Heart right ventricle (tissue), 16 donors: ENCODE measurements at regions not wholly inside any gene's neighbourhood (a gene's known extent, or its start where the extent isn't known, plus 50 kb on each side); places are given as distances from the start of the nearest gene placed in this dataset.
A peak's percentile ranks its signal among the peaks of the same experiment; 100 is the strongest.

Experiments
- ATAC-seq, 8 donors: fragments of 200-7000 bp; cut with Tn5 transposase; one replicate each; pipeline ENCODE4 v1.9.1; 2020; ENCODE audit warnings: mild to moderate bottlenecking in 8 of 8, moderate library complexity in 8 of 8, moderate number of reproducible peaks in 1 of 8
- DNase-seq, 2 donors: peaks; one replicate each; pipeline ENCODE4 v3.0.0-alpha.2; 2020
- H3K27ac ChIP-seq, 10 donors: fragments of 200-600 bp; sonication (generic) in 2 of 10; one replicate each; pipeline versions ENCODE4 v1.5.0 to v1.8.0; 2020 to 2022; ENCODE audit warnings: mild to moderate bottlenecking in 3 of 10
- H3K27me3 ChIP-seq, 7 donors: fragments of 200-600 bp; one replicate each; pipeline ENCODE4 v1.8.0; 2021 to 2022; ENCODE audit warnings: mild to moderate bottlenecking in 2 of 7
- H3K36me3 ChIP-seq, 9 donors: fragments of 200-600 bp; sonication (generic) in 1 of 9; one replicate each; pipeline versions ENCODE4 v1.5.0 to v1.8.0; 2020 to 2022; ENCODE audit warnings: mild to moderate bottlenecking in 2 of 9
- H3K4me1 ChIP-seq, 9 donors: fragments of 200-600 bp; sonication (generic) in 1 of 9; one replicate each; pipeline versions ENCODE4 v1.5.0 to v1.8.0; 2020 to 2022; ENCODE audit warnings: mild to moderate bottlenecking in 4 of 9
- H3K4me3 ChIP-seq, 10 donors: fragments of 200-600 bp; sonication (generic) in 2 of 10; one replicate each; pipeline versions ENCODE4 v1.5.0 to v1.8.0; 2020 to 2022; ENCODE audit warnings: mild to moderate bottlenecking in 7 of 10, moderate library complexity in 2 of 10
- H3K9me3 ChIP-seq, 11 donors: fragments of 200-600 bp in 10 of 11; sonication (generic) in 2 of 11; one replicate each; pipeline versions ENCODE4 v1.5.0 to v1.8.0; 2013 to 2022; ENCODE audit warnings: mild to moderate bottlenecking in 2 of 11, control low read depth in 1 of 11, moderate library complexity in 1 of 11
- CTCF ChIP-seq, 9 donors: fragments of 200-600 bp; sonication (generic) in 2 of 9; IDR thresholded peaks; one replicate each; pipeline versions ENCODE4 v1.5.0 to v1.8.0; 2021 to 2022; ENCODE audit warnings: antibody characterized with exemption in 9 of 9, mild to moderate bottlenecking in 5 of 9, moderate library complexity in 1 of 9
- WGBS, 2 donors: extraction: QIAGEN DNeasy Blood & Tissue Kit; methylation state at CpG; one replicate each; pipeline ENCODE4 v1.1.7; 2013; ENCODE audit warnings: inconsistent platforms in 1 of 2; 5-methylcytosine and 5-hydroxymethylcytosine counted together
- intact Hi-C, 10 donors: fragments of 100-400 bp; cut with DNase I; formaldehyde crosslinking; loops; one replicate each; pipeline versions ENCODE4 v1.11.1 to v1.14.2; 2022
- donor health status: Arrhythmogenic right ventricular cardiomyopathy.
- donor health status: ischemic (EF 13 %, LVEDD 7.1; RV severe dilation, severe dysfunction).
- donor health status: healthy with polysubstance abuse.
- donor health status: DM: no; HTN: yes; CAD: no.
- donor health status: DM: no; HTN: no; CAD: no.
- donor health status: ischemic (EF 25% LVEDD 6.9; RV normal size, moderate dysfunction).
- donor health status: ischemic (EF 25% LVEDD 5.7; RV mildly dilated, moderate dysfunction).
- donor health status: healthy.
- donor health status: DM: yes; HTN: yes; CAD: no.
- donor health status: Ischemic cardiomyopathy.
- donor health status: ischemic (EF 35%, LVEDD 5.7; RV mildly dilated, moderate dysfunction).
- donor health status: nonischemic (EF 11% LVEDD 7.7; RV severe dilation, severe dysfunction).
- donor health status: DM: yes; HTN: yes; CAD: no.
- donor health status: PGD.
- donor health status: ischemic (EF 29% LVEDD 5.4; RV normal size, mild dysfunction).
- donor health status: nonischemic (EF 23%, LVEDD 6.1; RV moderate dilation, normal function).

GRCh38 chr12:107369679-107370078 is 276.3 kb upstream of the CRY1 start:
- no peak for TF ChIP-seq CTCF (IDR thresholded peaks at IDR 0.05)
- WGBS, 2 donors: 81 to 86% methylated on average over 4 of the region's 4 CpGs
- intact Hi-C loops: no loop called here
- H3K4me1 ChIP-seq: peaks cover 0 to 49% (median 0%) of the 10 kb centered on the region in 9 donors
- peaks cover 0 to 19% (median 11%) of the 10 kb centered on the region in 7 donors for H3K27me3 ChIP-seq
- DNase-seq: no peak
- H3K36me3 ChIP-seq: no peaks in the 10 kb centered on the region
- H3K9me3 ChIP-seq: no peaks in the 10 kb centered on the region
- H3K4me3 ChIP-seq: no peak overlapping the region
- peak overlapping the region in 1 of 10 donors; percentile 60 for H3K27ac ChIP-seq
- no peak for ATAC-seq

DNA sequence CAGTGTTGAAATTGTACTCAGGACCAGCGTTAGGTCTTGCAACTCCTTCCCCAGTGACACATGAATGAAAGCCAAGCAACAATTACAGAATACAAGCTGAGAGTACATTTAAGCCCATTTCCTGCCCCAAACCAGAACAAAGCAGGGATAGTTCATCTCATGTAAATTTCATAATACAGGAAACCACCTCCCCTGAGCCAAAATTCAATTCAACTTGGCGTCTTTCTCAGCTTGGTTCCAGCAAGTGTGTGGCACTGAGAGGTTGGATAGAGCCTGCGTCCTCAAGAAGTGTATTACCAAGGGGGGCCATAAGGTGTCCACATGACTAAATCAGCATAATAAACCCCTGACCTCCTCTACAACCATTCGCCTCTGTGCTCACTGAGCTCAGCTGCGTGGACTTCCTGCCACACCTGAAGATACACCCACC is 278.9 kb upstream of the CRY1 start:
- Histone ChIP-seq H3K9me3 (no peaks in the 10 kb centered on the region), H3K4me1 (peaks cover 0 to 53% (median 0%) of the 10 kb centered on the region in 9 donors), H3K36me3 (no peaks in the 10 kb centered on the region), H3K27ac (peak overlapping the region in 1 of 10 donors; percentile 45), H3K27me3 (peaks cover 0 to 10% (median 0%) of the 10 kb centered on the region in 7 donors), H3K4me3 (no peak overlapping the region)
- DNase-seq: no peak
- TF ChIP-seq CTCF (IDR thresholded peaks at IDR 0.05): no peak
- intact Hi-C loops: no loop called here
- peak in 1 of 8 donors; percentile 27 for ATAC-seq
- WGBS, 2 donors: 57 to 64% methylated on average over 5 of the region's 5 CpGs

- WGBS, 2 donors: 74 to 87% methylated on average over 3 of the region's 3 CpGs
- peaks cover 0 to 10% (median 0%) of the 10 kb centered on the region in 7 donors for H3K27me3 ChIP-seq
- ATAC-seq (no peak), DNase-seq (no peak)
- H3K27ac ChIP-seq: peak overlapping the region in 1 of 10 donors; percentile 45
- no peak overlapping the region for H3K4me3 ChIP-seq
- no peaks in the 10 kb centered on the region for H3K36me3 ChIP-seq
- TF ChIP-seq CTCF (IDR thresholded peaks at IDR 0.05): no peak
- H3K9me3 ChIP-seq: no peaks in the 10 kb centered on the region
- H3K4me1 ChIP-seq: peaks cover 0 to 53% (median 0%) of the 10 kb centered on the region in 9 donors
- intact Hi-C loops: no loop called here
These were observed 280.0 kb upstream of the CRY1 start for GRCh38 chr12:107373238-107373809.

- 37 to 44% methylated on average over 10 of the region's 10 CpGs for WGBS, 2 donors
- Histone ChIP-seq H3K27ac (peak overlapping the region in 1 of 10 donors; percentile 29), H3K9me3 (no peaks in the 10 kb centered on the region), H3K27me3 (peaks cover 0 to 10% (median 0%) of the 10 kb centered on the region in 7 donors), H3K36me3 (no peaks in the 10 kb centered on the region), H3K4me1 (peaks cover 0 to 45% (median 0%) of the 10 kb centered on the region in 9 donors), H3K4me3 (no peak overlapping the region)
- no peak for TF ChIP-seq CTCF (IDR thresholded peaks at IDR 0.05)
- ATAC-seq (no peak), DNase-seq (no peak)
- intact Hi-C loops: no loop called here
These were observed 281.0 kb upstream of the CRY1 start for GRCh38 chr12:107374161-107374840.
